ENCODE measurements at regions not wholly inside any gene's neighbourhood (a gene's known extent, or its start where the extent isn't known, plus 50 kb on each side); places are given as distances from the start of the nearest gene placed in this dataset.

DNA sequence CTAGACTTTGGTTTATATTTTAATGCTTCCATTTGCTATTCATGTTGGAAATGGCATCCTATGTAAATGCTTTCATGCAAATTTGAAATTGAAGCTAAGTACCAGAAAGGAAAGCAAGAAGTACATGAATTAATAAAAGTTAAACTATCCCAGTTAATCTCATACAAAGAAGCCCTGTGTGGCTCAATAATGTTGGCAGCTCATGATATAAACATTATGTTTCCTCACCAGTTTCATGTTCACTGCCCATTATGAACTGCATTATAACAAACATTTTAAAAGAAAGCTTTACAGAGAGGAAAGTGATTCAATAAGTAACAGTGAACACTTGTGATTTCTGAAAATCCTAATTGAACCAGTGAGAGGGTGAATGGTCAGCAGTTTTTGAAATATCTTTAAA, 62.9 kb upstream of the ROBO2 start:
- H3K9ac ChIP-seq (ENCODE audit: low read depth, low read length), result no peak overlapping the region
- no peaks in the 10 kb centered on the region for H3K9me3 ChIP-seq (ENCODE audit: insufficient read depth, low read length, severe bottlenecking)
- no peaks in the 10 kb centered on the region for H3K36me3 ChIP-seq (ENCODE audit: insufficient read depth, low read length)
- H4K20me1 ChIP-seq (ENCODE audit: insufficient read depth, low read length), result no peaks in the 10 kb centered on the region
- no peaks in the 10 kb centered on the region for H3K79me2 ChIP-seq (ENCODE audit: insufficient read depth, low read length)
- H2AFZ ChIP-seq (ENCODE audit: low read depth, low read length), result no peak overlapping the region
- DNase-seq (no peak), ATAC-seq (ENCODE audit: insufficient read depth, low read depth) (no peak)
- H3K4me2 ChIP-seq (ENCODE audit: insufficient read depth, low read length), result no peak overlapping the region
- no peak overlapping the region for H3K4me3 ChIP-seq (ENCODE audit: low read depth in 1 of 2, low read length in 2 of 2)
- no peak overlapping the region for H3K27ac ChIP-seq (ENCODE audit: low read length)
- H3K4me1 ChIP-seq (ENCODE audit: insufficient read depth, low read length), result no peaks in the 10 kb centered on the region
- TF ChIP-seq, protein P1, sequence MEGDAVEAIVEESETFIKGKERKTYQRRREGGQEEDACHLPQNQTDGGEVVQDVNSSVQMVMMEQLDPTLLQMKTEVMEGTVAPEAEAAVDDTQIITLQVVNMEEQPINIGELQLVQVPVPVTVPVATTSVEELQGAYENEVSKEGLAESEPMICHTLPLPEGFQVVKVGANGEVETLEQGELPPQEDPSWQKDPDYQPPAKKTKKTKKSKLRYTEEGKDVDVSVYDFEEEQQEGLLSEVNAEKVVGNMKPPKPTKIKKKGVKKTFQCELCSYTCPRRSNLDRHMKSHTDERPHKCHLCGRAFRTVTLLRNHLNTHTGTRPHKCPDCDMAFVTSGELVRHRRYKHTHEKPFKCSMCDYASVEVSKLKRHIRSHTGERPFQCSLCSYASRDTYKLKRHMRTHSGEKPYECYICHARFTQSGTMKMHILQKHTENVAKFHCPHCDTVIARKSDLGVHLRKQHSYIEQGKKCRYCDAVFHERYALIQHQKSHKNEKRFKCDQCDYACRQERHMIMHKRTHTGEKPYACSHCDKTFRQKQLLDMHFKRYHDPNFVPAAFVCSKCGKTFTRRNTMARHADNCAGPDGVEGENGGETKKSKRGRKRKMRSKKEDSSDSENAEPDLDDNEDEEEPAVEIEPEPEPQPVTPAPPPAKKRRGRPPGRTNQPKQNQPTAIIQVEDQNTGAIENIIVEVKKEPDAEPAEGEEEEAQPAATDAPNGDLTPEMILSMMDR (IDR thresholded peaks at IDR 0.05; ENCODE audit: borderline replicate concordance, extremely low read depth, low read length, poor library complexity, severe bottlenecking), result no peak
- TF ChIP-seq EZH2 (IDR thresholded peaks at IDR 0.05; ENCODE audit: borderline replicate concordance, low read depth, low read length, severe bottlenecking), result no peak
- no peaks in the 10 kb centered on the region for H3K27me3 ChIP-seq (ENCODE audit: insufficient read depth, low read length, poor library complexity)

GRCh38 chr3:76985645-76986044, 54.3 kb upstream of the ROBO2 start:
- no peak overlapping the region for H3K4me3 ChIP-seq (ENCODE audit: low read depth in 1 of 2, low read length in 2 of 2)

GRCh38 chr3:76986876-76987474, 52.9 kb upstream of the ROBO2 start:
- Histone ChIP-seq H3K9ac (ENCODE audit: low read depth, low read length) (no peak overlapping the region), H3K4me1 (ENCODE audit: insufficient read depth, low read length) (no peaks in the 10 kb centered on the region), H4K20me1 (ENCODE audit: insufficient read depth, low read length) (no peaks in the 10 kb centered on the region), H2AFZ (ENCODE audit: low read depth, low read length) (no peak overlapping the region), H3K36me3 (ENCODE audit: insufficient read depth, low read length) (no peaks in the 10 kb centered on the region), H3K9me3 (ENCODE audit: insufficient read depth, low read length, severe bottlenecking) (no peaks in the 10 kb centered on the region), H3K27me3 (ENCODE audit: insufficient read depth, low read length, poor library complexity) (no peaks in the 10 kb centered on the region), H3K4me2 (ENCODE audit: insufficient read depth, low read length) (no peak overlapping the region), H3K27ac (ENCODE audit: low read length) (no peak overlapping the region), H3K4me3 (ENCODE audit: low read depth in 1 of 2, low read length in 2 of 2) (no peak overlapping the region), H3K79me2 (ENCODE audit: insufficient read depth, low read length) (no peaks in the 10 kb centered on the region)
- no peak for DNase-seq
- TF ChIP-seq EZH2 (IDR thresholded peaks at IDR 0.05; ENCODE audit: borderline replicate concordance, low read depth, low read length, severe bottlenecking), result no peak
- TF ChIP-seq, protein P1 (IDR thresholded peaks at IDR 0.05; ENCODE audit: borderline replicate concordance, extremely low read depth, low read length, poor library complexity, severe bottlenecking), result no peak
- ATAC-seq (ENCODE audit: insufficient read depth, low read depth), result no peak

More at GRCh38 chr3:76985645-76986044, 54.3 kb upstream of the ROBO2 start:
- no peaks in the 10 kb centered on the region for H3K9me3 ChIP-seq (ENCODE audit: insufficient read depth, low read length, severe bottlenecking)
- DNase-seq, result no peak
- H3K4me2 ChIP-seq (ENCODE audit: insufficient read depth, low read length), result no peak overlapping the region
- no peaks in the 10 kb centered on the region for H3K4me1 ChIP-seq (ENCODE audit: insufficient read depth, low read length)
- H3K79me2 ChIP-seq (ENCODE audit: insufficient read depth, low read length), result no peaks in the 10 kb centered on the region
- no peaks in the 10 kb centered on the region for H3K27me3 ChIP-seq (ENCODE audit: insufficient read depth, low read length, poor library complexity)
- no peak overlapping the region for H3K27ac ChIP-seq (ENCODE audit: low read length)
- H2AFZ ChIP-seq (ENCODE audit: low read depth, low read length), result no peak overlapping the region
- no peak for ATAC-seq (ENCODE audit: insufficient read depth, low read depth)
- H4K20me1 ChIP-seq (ENCODE audit: insufficient read depth, low read length), result no peaks in the 10 kb centered on the region
- no peak for TF ChIP-seq EZH2 (IDR thresholded peaks at IDR 0.05; ENCODE audit: borderline replicate concordance, low read depth, low read length, severe bottlenecking)
- H3K9ac ChIP-seq (ENCODE audit: low read depth, low read length), result no peak overlapping the region
- H3K36me3 ChIP-seq (ENCODE audit: insufficient read depth, low read length), result no peaks in the 10 kb centered on the region

Data from DND-41 (cell line).